ENCODE measurements at regions not wholly inside any gene's neighbourhood (a gene's known extent, or its start where the extent isn't known, plus 50 kb on each side); places are given as distances from the start of the nearest gene placed in this dataset.

DNA sequence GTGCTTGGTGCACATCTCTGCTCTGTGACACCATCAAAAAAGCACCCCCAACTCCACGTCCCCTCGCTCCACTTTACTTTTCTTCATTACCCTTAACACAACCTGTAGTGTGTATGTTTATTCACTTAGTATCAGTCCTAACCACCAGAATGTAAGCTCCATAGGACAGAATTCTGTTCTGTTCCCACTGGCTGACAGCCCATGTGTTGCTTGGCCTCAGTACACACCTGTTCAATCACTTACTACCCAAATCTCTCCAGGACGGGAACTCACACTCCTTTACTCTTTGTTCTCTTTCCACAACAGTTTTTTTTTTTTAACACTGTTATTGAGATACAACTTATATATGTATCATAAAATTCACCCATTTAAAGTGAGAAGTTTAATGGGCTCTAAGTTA is 119.6 kb downstream of the MAF start:
- no peak for TF ChIP-seq CBFB (CRISPR knock-in tag; IDR thresholded peaks at IDR 0.05)
- TF ChIP-seq, protein P1, sequence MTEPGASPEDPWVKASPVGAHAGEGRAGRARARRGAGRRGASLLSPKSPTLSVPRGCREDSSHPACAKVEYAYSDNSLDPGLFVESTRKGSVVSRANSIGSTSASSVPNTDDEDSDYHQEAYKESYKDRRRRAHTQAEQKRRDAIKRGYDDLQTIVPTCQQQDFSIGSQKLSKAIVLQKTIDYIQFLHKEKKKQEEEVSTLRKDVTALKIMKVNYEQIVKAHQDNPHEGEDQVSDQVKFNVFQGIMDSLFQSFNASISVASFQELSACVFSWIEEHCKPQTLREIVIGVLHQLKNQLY (CRISPR knock-in tag; conservative IDR thresholded peaks at IDR 0.05) = no peak
- no peak for TF ChIP-seq POLR2H (tag; IDR thresholded peaks at IDR 0.05; ENCODE audit: low read depth)
- TF ChIP-seq, protein P2, sequence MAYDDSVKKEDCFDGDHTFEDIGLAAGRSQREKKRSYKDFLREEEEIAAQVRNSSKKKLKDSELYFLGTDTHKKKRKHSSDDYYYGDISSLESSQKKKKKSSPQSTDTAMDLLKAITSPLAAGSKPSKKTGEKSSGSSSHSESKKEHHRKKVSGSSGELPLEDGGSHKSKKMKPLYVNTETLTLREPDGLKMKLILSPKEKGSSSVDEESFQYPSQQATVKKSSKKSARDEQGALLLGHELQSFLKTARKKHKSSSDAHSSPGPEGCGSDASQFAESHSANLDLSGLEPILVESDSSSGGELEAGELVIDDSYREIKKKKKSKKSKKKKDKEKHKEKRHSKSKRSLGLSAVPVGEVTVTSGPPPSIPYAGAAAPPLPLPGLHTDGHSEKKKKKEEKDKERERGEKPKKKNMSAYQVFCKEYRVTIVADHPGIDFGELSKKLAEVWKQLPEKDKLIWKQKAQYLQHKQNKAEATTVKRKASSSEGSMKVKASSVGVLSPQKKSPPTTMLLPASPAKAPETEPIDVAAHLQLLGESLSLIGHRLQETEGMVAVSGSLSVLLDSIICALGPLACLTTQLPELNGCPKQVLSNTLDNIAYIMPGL (CRISPR knock-in tag; IDR thresholded peaks at IDR 0.05) = no peak
- no peak for TF ChIP-seq POLR2A (conservative IDR thresholded peaks at IDR 0.05)
- no peak for TF ChIP-seq NCOA2 (IDR thresholded peaks at IDR 0.05; ENCODE audit: partially characterized antibody in 2 of 2)
- TF ChIP-seq, protein P3, sequence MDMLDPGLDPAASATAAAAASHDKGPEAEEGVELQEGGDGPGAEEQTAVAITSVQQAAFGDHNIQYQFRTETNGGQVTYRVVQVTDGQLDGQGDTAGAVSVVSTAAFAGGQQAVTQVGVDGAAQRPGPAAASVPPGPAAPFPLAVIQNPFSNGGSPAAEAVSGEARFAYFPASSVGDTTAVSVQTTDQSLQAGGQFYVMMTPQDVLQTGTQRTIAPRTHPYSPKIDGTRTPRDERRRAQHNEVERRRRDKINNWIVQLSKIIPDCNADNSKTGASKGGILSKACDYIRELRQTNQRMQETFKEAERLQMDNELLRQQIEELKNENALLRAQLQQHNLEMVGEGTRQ (CRISPR knock-in tag; IDR thresholded peaks at IDR 0.05) = no peak
